CD4-positive, alpha-beta T cell (primary cell): ENCODE measurements at regions not wholly inside any gene's neighbourhood (a gene's known extent, or its start where the extent isn't known, plus 50 kb on each side); places are given as distances from the start of the nearest gene placed in this dataset.

ENCODE experiments used
- ATAC-seq: fragments of 200-7000 bp; cut with Tn5 transposase; one replicate; pipeline ENCODE4 v1.10.0; 2022; ENCODE audit warnings: mild to moderate bottlenecking; ENCODE audit not compliant: poor library complexity
- CTCF ChIA-PET: fragments of 350-600 bp; sonication (Branson Sonifier 250); formaldehyde crosslinking; loops from one replicate; lab custom pipeline; 2021; ENCODE audit warnings: antibody characterized with exemption, inconsistent platforms; lab: Charles Lee
- POLR2A ChIA-PET: fragments of 350-600 bp; sonication (Branson Sonifier 250); formaldehyde crosslinking; loops from one replicate; lab custom pipeline; 2021; ENCODE audit warnings: antibody characterized with exemption, inconsistent platforms; lab: Charles Lee
- DNase-seq, 14 experiments: peaks; one replicate each; pipeline ENCODE4 v3.0.0-alpha.2; 2013 to 2020; ENCODE audit warnings: mixed read lengths in 2 of 14
- H3K27ac ChIP-seq, 2 donors: one replicate each; pipeline versions ENCODE4 v1.5.1 to v1.7.0; 2013; ENCODE audit warnings: low read length in 2 of 2, low read depth in 1 of 2, mild to moderate bottlenecking in 1 of 2
- H3K27me3 ChIP-seq, 2 experiments: 1 replicate in 1 of 2; 2 replicates in 1 of 2; pipeline versions ENCODE4 v1.6.1 to v1.7.0; 2013; ENCODE audit warnings: low read length in 2 of 2, control low read depth in 1 of 2, mild to moderate bottlenecking in 1 of 2, moderate library complexity in 1 of 2; ENCODE audit not compliant: insufficient read depth in 2 of 2, control insufficient read depth in 1 of 2
- H3K36me3 ChIP-seq: one replicate; pipeline ENCODE4 v1.6.1; 2013; ENCODE audit warnings: low read length, control low read depth; ENCODE audit not compliant: insufficient read depth
- H3K4me1 ChIP-seq: one replicate; pipeline ENCODE4 v1.6.1; 2013; ENCODE audit warnings: low read length, control low read depth; ENCODE audit not compliant: insufficient read depth
- H3K4me3 ChIP-seq: one replicate; pipeline ENCODE4 v1.5.1; 2013; ENCODE audit warnings: mild to moderate bottlenecking, low read length, moderate library complexity
- H3K9me3 ChIP-seq, 2 experiments: 1 replicate in 1 of 2; 2 replicates in 1 of 2; pipeline versions ENCODE4 v1.6.1 to v1.7.0; 2013; ENCODE audit warnings: low read length in 2 of 2, mild to moderate bottlenecking in 2 of 2, control low read depth in 1 of 2, moderate library complexity in 1 of 2; ENCODE audit not compliant: control insufficient read depth in 1 of 2, insufficient read depth in 1 of 2
- H3K27ac Mint-ChIP-seq: one replicate; pipeline ENCODE4 v1.8.0; 2020; ENCODE audit warnings: mixed read lengths
- H3K27me3 Mint-ChIP-seq: one replicate; pipeline ENCODE4 v1.8.0; 2021; ENCODE audit warnings: mixed read lengths
- H3K36me3 Mint-ChIP-seq: one replicate; pipeline ENCODE4 v1.8.0; 2021; ENCODE audit warnings: low read depth, mixed read lengths
- H3K4me1 Mint-ChIP-seq: one replicate; pipeline ENCODE4 v1.8.0; 2021; ENCODE audit warnings: low read depth, mixed read lengths
- H3K4me3 Mint-ChIP-seq: one replicate; pipeline ENCODE4 v1.8.0; 2020; ENCODE audit warnings: mild to moderate bottlenecking, mixed read lengths
- H3K9me3 Mint-ChIP-seq: one replicate; pipeline ENCODE4 v1.8.0; 2020; ENCODE audit warnings: mixed read lengths
- CTCF ChIP-seq: fragments of 200-600 bp; IDR thresholded peaks from one replicate; pipeline ENCODE4 v1.8.0; 2022; ENCODE audit warnings: antibody characterized with exemption, mild to moderate bottlenecking
- intact Hi-C, 2 experiments: fragments of 100-400 bp; cut with DNase I in 1 of 2; cut with micrococcal nuclease in 1 of 2; formaldehyde crosslinking; loops; one replicate each; pipeline versions ENCODE4 v1.15.1 to v1.9.0; 2023 to 2025; cut with DNase I, micrococcal nuclease

- Mint-ChIP-seq H3K9me3 (peaks cover 10% of the 10 kb centered on the region), H3K27me3 (peaks cover 17% of the 10 kb centered on the region), H3K4me1 (no peaks in the 10 kb centered on the region), H3K4me3 (no peak overlapping the region), H3K27ac (no peak overlapping the region), H3K36me3 (no peaks in the 10 kb centered on the region)
- no peak for TF ChIP-seq CTCF
- CTCF ChIA-PET = no interaction called here
- Histone ChIP-seq H3K27ac (no peak overlapping the region), H3K27me3 (peaks cover 0 to 6% of the 10 kb centered on the region in 2 experiments), H3K4me1 (no peaks in the 10 kb centered on the region), H3K36me3 (no peaks in the 10 kb centered on the region), H3K4me3 (no peak overlapping the region), H3K9me3 (no peaks in the 10 kb centered on the region)
- DNase-seq (no peak), ATAC-seq (no peak)
- intact Hi-C loops = no loop called here
- POLR2A ChIA-PET = no interaction called here
These were observed 81.7 kb upstream of the TMPRSS2 start for GRCh38 chr21:41589620-41590175.

GRCh38 chr21:41589131-41589530 lies 81.2 kb upstream of the TMPRSS2 start:
- Mint-ChIP-seq H3K4me1 (no peaks in the 10 kb centered on the region), H3K4me3 (no peak overlapping the region), H3K9me3 (peaks cover 10% of the 10 kb centered on the region), H3K27me3 (peaks cover 12% of the 10 kb centered on the region), H3K27ac (no peak overlapping the region), H3K36me3 (no peaks in the 10 kb centered on the region)
- ATAC-seq (no peak), DNase-seq (no peak)
- no peak for TF ChIP-seq CTCF
- Histone ChIP-seq H3K9me3 (no peaks in the 10 kb centered on the region), H3K27me3 (peaks cover 0 to 4% of the 10 kb centered on the region in 2 experiments), H3K36me3 (no peaks in the 10 kb centered on the region), H3K4me1 (no peaks in the 10 kb centered on the region), H3K4me3 (no peak overlapping the region), H3K27ac (no peak overlapping the region)
- CTCF ChIA-PET = no interaction called here
- intact Hi-C loops = no loop called here
- POLR2A ChIA-PET = no interaction called here

DNA sequence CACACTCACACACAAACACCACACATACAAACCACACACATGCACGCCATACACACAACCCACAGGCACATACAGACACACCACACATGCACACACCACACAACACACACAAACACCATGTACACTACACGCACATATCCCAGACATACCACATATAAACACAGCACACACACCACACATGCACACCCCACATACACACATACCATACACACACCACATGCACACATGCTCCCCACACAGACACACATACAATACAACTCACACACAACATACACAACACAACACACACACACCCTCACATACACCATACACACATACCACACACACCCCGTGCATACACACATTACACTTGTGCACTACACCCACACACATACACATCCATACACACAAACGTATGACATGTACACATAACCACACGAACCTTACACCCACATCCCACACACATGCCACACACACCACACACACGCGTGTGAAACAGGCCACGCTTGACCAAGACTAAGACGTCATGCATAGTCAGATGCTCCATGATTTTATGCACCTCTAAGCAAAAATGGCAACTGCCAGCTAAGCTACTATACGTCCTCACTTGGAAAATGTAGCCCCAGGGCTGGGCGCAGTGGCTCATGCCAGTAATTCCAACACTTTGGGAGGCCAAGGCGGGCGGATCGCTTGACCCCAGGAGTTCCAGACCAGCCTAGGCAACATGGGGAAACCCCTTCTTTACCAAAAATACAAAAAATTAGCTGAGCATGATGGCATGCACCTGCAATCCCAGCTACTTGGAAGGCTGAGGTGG lies 77.4 kb upstream of the TMPRSS2 start:
- ATAC-seq (no peak), DNase-seq (no peak)
- Histone ChIP-seq H3K27ac (no peak overlapping the region), H3K4me1 (no peaks in the 10 kb centered on the region), H3K9me3 (peaks cover 0 to 4% of the 10 kb centered on the region in 2 experiments), H3K27me3 (peaks cover 0 to 3% of the 10 kb centered on the region in 2 experiments), H3K4me3 (no peak overlapping the region), H3K36me3 (no peaks in the 10 kb centered on the region)
- CTCF ChIA-PET = no interaction called here
- no peak overlapping the region for H3K27ac Mint-ChIP-seq
- no peaks in the 10 kb centered on the region for H3K36me3 Mint-ChIP-seq
- POLR2A ChIA-PET = no interaction called here
- peaks cover 10% of the 10 kb centered on the region for H3K9me3 Mint-ChIP-seq
- peaks cover 3% of the 10 kb centered on the region for H3K27me3 Mint-ChIP-seq
- intact Hi-C loops = no loop called here
- no peak for TF ChIP-seq CTCF
- H3K4me1 Mint-ChIP-seq = no peaks in the 10 kb centered on the region
- no peak overlapping the region for H3K4me3 Mint-ChIP-seq
